WERI-Rb-1 (cell line): ENCODE measurements at regions not wholly inside any gene's neighbourhood (a gene's known extent, or its start where the extent isn't known, plus 50 kb on each side); places are given as distances from the start of the nearest gene placed in this dataset.

ENCODE experiments used
- DNase-seq: peaks from one replicate; pipeline ENCODE4 v3.0.0-alpha.2; 2020
- H3K27ac ChIP-seq: fragments of 250-450 bp; sonication (Bioruptor Pico); 2 replicates; pipeline ENCODE4 v1.5.1; 2020; ENCODE audit warnings: mild to moderate bottlenecking, moderate library complexity
- H3K27me3 ChIP-seq: fragments of 250-450 bp; sonication (Bioruptor Pico); 2 replicates; pipeline ENCODE4 v1.5.1; 2021; ENCODE audit warnings: mild to moderate bottlenecking, low read depth, moderate library complexity; ENCODE audit not compliant: insufficient read depth, severe bottlenecking
- H3K36me3 ChIP-seq: fragments of 250-450 bp; sonication (Bioruptor Pico); 2 replicates; pipeline ENCODE4 v1.5.1; 2020; ENCODE audit warnings: mild to moderate bottlenecking, moderate library complexity
- H3K4me3 ChIP-seq: 2 replicates; pipeline ENCODE4 v1.5.1; 2011; ENCODE audit warnings: low read depth, mild to moderate bottlenecking, control low read depth, low read length
- H3K9me3 ChIP-seq: fragments of 250-450 bp; sonication (Bioruptor Pico); 2 replicates; pipeline ENCODE4 v1.5.1; 2021; ENCODE audit warnings: mild to moderate bottlenecking, moderate library complexity; ENCODE audit not compliant: severe bottlenecking
- CTCF ChIP-seq: IDR thresholded peaks from 2 replicates; pipeline ENCODE4 v1.5.1; 2011; ENCODE audit warnings: low read depth, mild to moderate bottlenecking, control low read depth, inconsistent platforms, low read length

DNA sequence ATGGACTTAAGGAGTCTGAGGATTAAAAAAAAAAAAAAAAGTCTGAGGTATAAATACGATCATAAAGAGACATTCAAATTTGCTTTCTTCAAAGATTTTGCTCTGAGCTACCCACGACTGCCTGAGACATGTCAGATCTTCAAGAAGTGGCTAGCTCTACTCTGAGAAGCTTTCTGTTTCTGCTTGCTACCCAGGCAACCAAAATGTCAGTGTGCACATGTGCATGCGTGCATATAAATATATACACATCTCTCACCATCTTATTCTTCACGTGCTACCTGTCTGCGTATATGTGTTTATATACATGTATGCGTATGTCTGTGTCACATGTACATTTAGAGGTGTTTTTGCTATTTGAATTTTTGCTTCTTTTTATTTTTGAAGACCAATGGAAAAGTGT, 299.6 kb upstream of the STXBP5 start:
- Histone ChIP-seq H3K4me3 (no peak overlapping the region), H3K27ac (no peak overlapping the region), H3K36me3 (no peaks in the 10 kb centered on the region), H3K27me3 (no peaks in the 10 kb centered on the region), H3K9me3 (no peaks in the 10 kb centered on the region)
- DNase-seq: no peak
- no peak for TF ChIP-seq CTCF

DNA sequence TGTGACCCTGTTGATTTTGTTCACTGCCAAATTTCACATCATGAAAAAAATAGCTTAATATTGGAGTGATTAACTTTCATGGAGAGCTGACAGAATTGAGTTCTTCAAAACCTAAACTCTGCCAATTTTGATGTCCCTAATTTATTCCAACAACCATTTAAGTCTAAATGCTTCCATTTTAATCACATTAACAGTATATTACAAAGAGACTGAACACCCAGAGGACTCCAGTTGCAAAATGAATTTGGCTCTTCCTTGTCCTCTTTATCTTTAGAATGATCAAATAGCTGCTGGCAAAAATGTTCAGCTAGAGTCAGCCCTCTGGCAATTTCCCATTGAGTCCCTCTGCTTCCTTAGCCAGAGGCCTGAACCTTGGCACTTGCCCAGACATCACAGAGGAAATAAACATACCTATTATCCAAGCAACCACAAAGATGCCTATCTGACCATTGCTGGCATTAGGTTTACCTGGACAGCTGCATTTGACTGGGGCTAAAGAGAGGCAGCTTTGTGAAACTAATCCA, 299.0 kb upstream of the STXBP5 start:
- Histone ChIP-seq H3K27ac (no peak overlapping the region), H3K36me3 (no peaks in the 10 kb centered on the region), H3K9me3 (no peaks in the 10 kb centered on the region), H3K4me3 (no peak overlapping the region), H3K27me3 (no peaks in the 10 kb centered on the region)
- no peak for TF ChIP-seq CTCF
- no peak for DNase-seq

- no peak for DNase-seq
- H3K27me3 ChIP-seq: no peaks in the 10 kb centered on the region
- H3K36me3 ChIP-seq: no peaks in the 10 kb centered on the region
- H3K9me3 ChIP-seq: no peaks in the 10 kb centered on the region
- H3K27ac ChIP-seq: no peak overlapping the region
- TF ChIP-seq CTCF: no peak
- H3K4me3 ChIP-seq: no peak overlapping the region
These were observed 295.4 kb upstream of the STXBP5 start for GRCh38 chr6:146908786-146909185.

GRCh38 chr6:146909376-146909775, 294.8 kb upstream of the STXBP5 start:
- Histone ChIP-seq H3K4me3 (no peak overlapping the region), H3K27ac (no peak overlapping the region)
- TF ChIP-seq CTCF: no peak

GRCh38 chr6:146909886-146910285, 294.3 kb upstream of the STXBP5 start:
- no peak for TF ChIP-seq CTCF
- H3K4me3 ChIP-seq: no peak overlapping the region
- no peaks in the 10 kb centered on the region for H3K9me3 ChIP-seq
- H3K36me3 ChIP-seq: no peaks in the 10 kb centered on the region
- DNase-seq: no peak
- H3K27ac ChIP-seq: no peak overlapping the region
- no peaks in the 10 kb centered on the region for H3K27me3 ChIP-seq

More at GRCh38 chr6:146909376-146909775, 294.8 kb upstream of the STXBP5 start:
- Histone ChIP-seq H3K9me3 (no peaks in the 10 kb centered on the region), H3K27me3 (no peaks in the 10 kb centered on the region), H3K36me3 (no peaks in the 10 kb centered on the region)
- DNase-seq: no peak

DNA sequence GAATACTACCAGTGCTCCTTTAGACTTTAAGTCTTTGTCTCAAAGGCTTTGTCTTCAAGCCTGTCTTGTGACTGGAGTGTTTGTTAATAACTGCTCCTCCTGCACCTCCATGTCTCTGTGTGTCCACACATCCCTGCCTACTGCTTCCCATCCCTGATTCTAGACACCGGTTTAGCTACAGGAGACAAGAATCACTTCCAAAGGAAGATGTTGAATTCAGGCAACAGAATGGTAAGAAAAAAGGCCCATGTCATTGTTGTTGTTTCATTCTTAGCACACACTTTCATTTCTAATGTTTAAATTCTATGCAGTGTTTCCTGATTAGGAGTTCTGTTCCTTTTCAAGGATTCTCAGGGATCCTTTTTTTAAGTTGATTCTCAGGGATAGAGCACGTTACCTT, 293.6 kb upstream of the STXBP5 start:
- no peak for DNase-seq
- Histone ChIP-seq H3K9me3 (no peaks in the 10 kb centered on the region), H3K27ac (no peak overlapping the region), H3K36me3 (no peaks in the 10 kb centered on the region), H3K27me3 (no peaks in the 10 kb centered on the region), H3K4me3 (no peak overlapping the region)
- TF ChIP-seq CTCF: no peak
